HCT116 (cell line): ENCODE measurements at regions not wholly inside any gene's neighbourhood (a gene's known extent, or its start where the extent isn't known, plus 50 kb on each side); places are given as distances from the start of the nearest gene placed in this dataset.

Experiments
- ATAC-seq: fragments of 200-7000 bp; cut with Tn5 transposase; 2 replicates; pipeline ENCODE4 v1.9.1; 2020; ENCODE audit warnings: mild to moderate bottlenecking, moderate library complexity
- BruUV-seq: library from RNA; stranded (reverse); fragments of 400-500 nt; replicated peaks from 2 replicates; lab custom pipeline; 2021; lab: Mats Ljungman, UMichigan
- CTCF ChIA-PET: fragments of 300-600 bp; sonication (Branson Sonifier 250); formaldehyde crosslinking; loops from one replicate; lab custom pipeline; 2021; ENCODE audit warnings: antibody characterized with exemption; lab: Charles Lee
- POLR2A ChIA-PET: fragments of 300-600, 350-600 bp; sonication (Branson Sonifier 250); formaldehyde crosslinking; loops from one replicate; lab custom pipeline; 2021; ENCODE audit warnings: antibody characterized with exemption; lab: Charles Lee
- RAD21 ChIA-PET, 2 experiments: fragments of 300-600 bp; sonication (Branson Sonifier 250); formaldehyde crosslinking; loops; one replicate each; lab custom pipeline; 2023; ENCODE audit warnings: low total read pairs in 2 of 2; ENCODE audit not compliant: uncharacterized antibody in 2 of 2, unreplicated experiment in 2 of 2, low non-redundant PET in 1 of 2; lab: Charles Lee
- DNase-seq: peaks from one replicate; pipeline ENCODE4 v3.0.0-alpha.2; 2010; ENCODE audit warnings: low read depth, low spot score
- H2AFZ ChIP-seq: fragments of 200-600 bp; shearing (Covaris generic), sonication (generic); 2 replicates; pipeline ENCODE4 v1.6.1; 2017; ENCODE audit warnings: low read depth, mixed run types, mixed read lengths, antibody characterized with exemption, low read length; ENCODE audit not compliant: poor library complexity, severe bottlenecking
- H3K27ac ChIP-seq: 2 replicates; pipeline ENCODE4 v1.5.1; 2012; ENCODE audit warnings: low read depth, low read length
- H3K27me3 ChIP-seq: fragments of 200-600 bp; sonication (generic); 2 replicates; pipeline ENCODE4 v1.6.1; 2016; ENCODE audit warnings: mixed run types, low read length, mixed read lengths; ENCODE audit not compliant: insufficient read depth
- H3K36me3 ChIP-seq, 2 experiments: fragments of 200-500 bp in 1 of 2; fragments of 200-600 bp in 1 of 2; sonication (Bioruptor generic) in 1 of 2; sonication (generic) in 1 of 2; 2 replicates each; pipeline versions ENCODE4 v1.5.1 to v1.6.1; 2014 to 2016; ENCODE audit warnings: low read length in 2 of 2, inconsistent platforms in 1 of 2, mixed read lengths in 1 of 2, mixed run types in 1 of 2; ENCODE audit not compliant: insufficient read depth in 2 of 2, control insufficient read depth in 1 of 2
- H3K4me1 ChIP-seq, 2 experiments: fragments of 200-600 bp in 1 of 2; sonication (generic) in 1 of 2; 2 replicates each; pipeline versions ENCODE4 v1.5.1 to v1.6.1; 2012 to 2017; ENCODE audit warnings: low read length in 2 of 2, inconsistent platforms in 1 of 2, mild to moderate bottlenecking in 1 of 2, mixed read lengths in 1 of 2, mixed run types in 1 of 2, moderate library complexity in 1 of 2; ENCODE audit not compliant: insufficient read depth in 2 of 2, control insufficient read depth in 1 of 2
- H3K4me2 ChIP-seq: fragments of 200-600 bp; sonication (generic); 2 replicates; pipeline ENCODE4 v1.6.1; 2017; ENCODE audit warnings: mixed run types, low read length, mixed read lengths
- H3K4me3 ChIP-seq, 2 experiments: fragments of 200-600 bp in 1 of 2; sonication (generic) in 1 of 2; replicated peaks in 1 of 2; 2 replicates each; pipeline ENCODE4 v1.5.1; 2011 to 2016; ENCODE audit warnings: low read length in 2 of 2, control low read depth in 1 of 2, low read depth in 1 of 2, mild to moderate bottlenecking in 1 of 2, mixed read lengths in 1 of 2, mixed run types in 1 of 2
- H3K79me2 ChIP-seq: fragments of 200-600 bp; sonication (generic); 2 replicates; pipeline ENCODE4 v1.6.1; 2017; ENCODE audit warnings: mild to moderate bottlenecking, mixed run types, low read length, moderate library complexity, mixed read lengths; ENCODE audit not compliant: insufficient read depth
- H3K9ac ChIP-seq: fragments of 200-600 bp; sonication (generic); 2 replicates; pipeline ENCODE4 v1.6.1; 2016; ENCODE audit warnings: low read length, mixed read lengths
- H3K9me2 ChIP-seq: fragments of 200-600 bp; sonication (generic), shearing (Covaris generic); 2 replicates; pipeline ENCODE4 v1.6.1; 2017; ENCODE audit warnings: mixed run types, mild to moderate bottlenecking, moderate library complexity; ENCODE audit not compliant: insufficient read depth
- H3K9me3 ChIP-seq, 2 experiments: fragments of 200-500 bp in 1 of 2; fragments of 200-600 bp in 1 of 2; sonication (Bioruptor generic) in 1 of 2; sonication (generic) in 1 of 2; 2 replicates each; pipeline ENCODE4 v1.6.1; 2014 to 2017; ENCODE audit warnings: low read length in 2 of 2, mixed read lengths in 2 of 2, inconsistent platforms in 1 of 2, low read depth in 1 of 2, mild to moderate bottlenecking in 1 of 2, mixed run types in 1 of 2, moderate library complexity in 1 of 2; ENCODE audit not compliant: control insufficient read depth in 1 of 2, insufficient read depth in 1 of 2
- H4K20me1 ChIP-seq: fragments of 200-600 bp; sonication (generic), shearing (Covaris generic); 2 replicates; pipeline ENCODE4 v1.6.1; 2017; ENCODE audit warnings: mixed run types, mild to moderate bottlenecking, moderate library complexity; ENCODE audit not compliant: insufficient read depth
- CBX3 ChIP-seq: IDR thresholded peaks from 2 replicates; pipeline ENCODE4 v1.6.1; 2012; ENCODE audit warnings: low read depth
- JUND ChIP-seq: IDR thresholded peaks from 2 replicates; pipeline ENCODE4 v1.6.1; 2012
- RAD21 ChIP-seq: IDR thresholded peaks from 2 replicates; pipeline ENCODE4 v1.6.1; 2012; ENCODE audit warnings: low read depth, mild to moderate bottlenecking
- YY1 ChIP-seq: IDR thresholded peaks from 2 replicates; pipeline ENCODE4 v1.6.1; 2011; ENCODE audit warnings: low read length, low read depth, moderate library complexity, mild to moderate bottlenecking; ENCODE audit not compliant: insufficient replicate concordance; ENCODE audit errors: extremely low read depth
- ZFX ChIP-seq: fragments of 450-650 bp; IDR thresholded peaks from 2 replicates; pipeline ENCODE4 v1.6.1; 2017
- intact Hi-C: fragments of 100-400 bp; cut with micrococcal nuclease; formaldehyde crosslinking; loops from 2 replicates; pipeline ENCODE4 v1.10.0; 2022
- TF ChIP-seq, protein P1 (sequence below), 3 experiments: fragments of 200-600 bp in 1 of 3; sonication (generic) in 1 of 3; IDR thresholded peaks in 2 of 3; conservative IDR thresholded peaks in 1 of 3; 2 replicates each; pipeline ENCODE4 v1.5.1; 2012 to 2017; ENCODE audit warnings: low read depth in 2 of 3, low read length in 2 of 3, antibody characterized with exemption in 1 of 3, borderline replicate concordance in 1 of 3, control low read depth in 1 of 3, mild to moderate bottlenecking in 1 of 3, mixed read lengths in 1 of 3, mixed run types in 1 of 3, moderate library complexity in 1 of 3; ENCODE audit not compliant: insufficient read depth in 1 of 3
- TF ChIP-seq, protein P2 (sequence below): IDR thresholded peaks from 2 replicates; pipeline ENCODE4 v1.6.1; 2012

GRCh38 chr15:57859130-57859685, 152.7 kb downstream of the POLR2M start:
- intact Hi-C loops = no loop called here
- BruUV-seq = no TSS peak
- ChIA-PET POLR2A (no interaction called here), RAD21 (no interaction called here), CTCF (interaction anchor here (1.5 to 5.4 kb wide), 6 partner anchors 36 to 217 kb away, joined by 3 to 133 read pairs (median 17); no protein-coding TSS in a partner anchor)
- no peak overlapping the region for H2AFZ ChIP-seq
- H4K20me1 ChIP-seq = no peaks in the 10 kb centered on the region
- ATAC-seq (no peak), DNase-seq (no peak)
- no peak overlapping the region for H3K4me3 ChIP-seq
- H3K27me3 ChIP-seq = no peaks in the 10 kb centered on the region
- TF ChIP-seq ZFX = no peak
- no peak for TF ChIP-seq YY1
- no peak for TF ChIP-seq JUND
- H3K4me1 ChIP-seq = no peaks in the 10 kb centered on the region
- H3K36me3 ChIP-seq = no peaks in the 10 kb centered on the region
- H3K79me2 ChIP-seq = no peaks in the 10 kb centered on the region
- no peaks in the 10 kb centered on the region for H3K9me3 ChIP-seq
- H3K9ac ChIP-seq = no peak overlapping the region
- H3K27ac ChIP-seq = no peak overlapping the region
- no peak overlapping the region for H3K4me2 ChIP-seq
- no peaks in the 10 kb centered on the region for H3K9me2 ChIP-seq

DNA sequence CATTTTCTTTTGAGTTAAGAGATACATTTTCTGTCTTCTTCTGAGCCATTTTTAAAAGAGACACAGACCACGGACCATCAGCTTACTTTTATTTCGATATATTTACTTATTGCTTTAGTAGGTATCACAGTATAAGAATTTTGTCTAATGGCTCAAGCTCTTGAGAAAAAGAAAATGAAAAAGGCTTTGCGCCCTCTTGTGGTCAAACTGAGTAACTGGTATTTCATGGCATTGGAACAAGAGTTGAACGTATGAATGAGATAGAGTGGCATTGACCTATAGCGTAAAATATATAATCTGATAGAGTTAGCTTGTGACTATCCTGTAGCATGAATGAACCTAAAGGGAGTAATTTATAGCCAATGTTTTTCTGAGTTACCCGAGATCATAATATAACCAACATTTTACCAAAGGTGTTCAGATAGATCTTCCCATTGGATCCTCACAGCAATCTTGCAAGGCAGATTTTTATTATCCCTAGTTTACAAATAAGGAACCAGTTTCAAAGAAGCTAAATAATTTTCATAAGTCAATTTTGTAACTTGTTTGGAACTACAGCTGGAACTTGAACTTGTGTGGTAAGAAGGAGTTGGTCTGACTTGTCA, 154.6 kb downstream of the POLR2M start:
- no peaks in the 10 kb centered on the region for H3K36me3 ChIP-seq
- TF ChIP-seq RAD21 (peak; percentile 73), CBX3 (0 out of 2 replicates have a peak, but pooled peaks have one; percentile 32)
- TF ChIP-seq, protein P1, sequence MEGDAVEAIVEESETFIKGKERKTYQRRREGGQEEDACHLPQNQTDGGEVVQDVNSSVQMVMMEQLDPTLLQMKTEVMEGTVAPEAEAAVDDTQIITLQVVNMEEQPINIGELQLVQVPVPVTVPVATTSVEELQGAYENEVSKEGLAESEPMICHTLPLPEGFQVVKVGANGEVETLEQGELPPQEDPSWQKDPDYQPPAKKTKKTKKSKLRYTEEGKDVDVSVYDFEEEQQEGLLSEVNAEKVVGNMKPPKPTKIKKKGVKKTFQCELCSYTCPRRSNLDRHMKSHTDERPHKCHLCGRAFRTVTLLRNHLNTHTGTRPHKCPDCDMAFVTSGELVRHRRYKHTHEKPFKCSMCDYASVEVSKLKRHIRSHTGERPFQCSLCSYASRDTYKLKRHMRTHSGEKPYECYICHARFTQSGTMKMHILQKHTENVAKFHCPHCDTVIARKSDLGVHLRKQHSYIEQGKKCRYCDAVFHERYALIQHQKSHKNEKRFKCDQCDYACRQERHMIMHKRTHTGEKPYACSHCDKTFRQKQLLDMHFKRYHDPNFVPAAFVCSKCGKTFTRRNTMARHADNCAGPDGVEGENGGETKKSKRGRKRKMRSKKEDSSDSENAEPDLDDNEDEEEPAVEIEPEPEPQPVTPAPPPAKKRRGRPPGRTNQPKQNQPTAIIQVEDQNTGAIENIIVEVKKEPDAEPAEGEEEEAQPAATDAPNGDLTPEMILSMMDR (IDR thresholded peaks at IDR 0.05 in 2 of 3, conservative IDR thresholded peaks at IDR 0.05 in 1 of 3; ENCODE audit: borderline replicate concordance in 1 of 3, insufficient read depth in 1 of 3, low read depth in 2 of 3, low read length in 2 of 3) = peak; percentile 62 to 86 (median 65); a peak in 5 of 6 replicates
- TF ChIP-seq, protein P2, sequence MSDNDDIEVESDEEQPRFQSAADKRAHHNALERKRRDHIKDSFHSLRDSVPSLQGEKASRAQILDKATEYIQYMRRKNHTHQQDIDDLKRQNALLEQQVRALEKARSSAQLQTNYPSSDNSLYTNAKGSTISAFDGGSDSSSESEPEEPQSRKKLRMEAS = no peak
- TF ChIP-seq, all 23 proteins: peak for 3
- Histone ChIP-seq H3K9me3 (no peaks in the 10 kb centered on the region), H2AFZ (peak overlapping the region; percentile 49), H3K27ac (no peak overlapping the region), H3K79me2 (no peaks in the 10 kb centered on the region), H3K4me1 (no peaks in the 10 kb centered on the region), H3K4me3 (no peak overlapping the region), H3K9me2 (no peaks in the 10 kb centered on the region), H4K20me1 (no peaks in the 10 kb centered on the region), H3K27me3 (no peaks in the 10 kb centered on the region), H3K4me2 (no peak overlapping the region), H3K9ac (no peak overlapping the region)
- DNase-seq (peak; percentile 60), ATAC-seq (peak; percentile 82)
- ChIA-PET CTCF (interaction anchor here (0.6 to 5.4 kb wide), 33 partner anchors 8 to 322 kb away, joined by 3 to 133 read pairs (median 4); no protein-coding TSS in a partner anchor), RAD21 (interaction anchor here (0.6 to 1.4 kb wide), 4 partner anchors 110 to 234 kb away, joined by 3 to 7 read pairs (median 4); no protein-coding TSS in a partner anchor), POLR2A (no interaction called here)
- BruUV-seq = no TSS peak
- intact Hi-C loops = loop anchor here (1.0 to 5.0 kb wide), 4 partner anchors 110 to 519 kb away; no protein-coding TSS in a partner anchor
